Myocyte (in vitro differentiated cells): ENCODE measurements at regions not wholly inside any gene's neighbourhood (a gene's known extent, or its start where the extent isn't known, plus 50 kb on each side); places are given as distances from the start of the nearest gene placed in this dataset.

Experiments
- DNase-seq: peaks from one replicate; pipeline ENCODE4 v3.0.0-alpha.2; 2012; ENCODE audit warnings: low read depth

DNA sequence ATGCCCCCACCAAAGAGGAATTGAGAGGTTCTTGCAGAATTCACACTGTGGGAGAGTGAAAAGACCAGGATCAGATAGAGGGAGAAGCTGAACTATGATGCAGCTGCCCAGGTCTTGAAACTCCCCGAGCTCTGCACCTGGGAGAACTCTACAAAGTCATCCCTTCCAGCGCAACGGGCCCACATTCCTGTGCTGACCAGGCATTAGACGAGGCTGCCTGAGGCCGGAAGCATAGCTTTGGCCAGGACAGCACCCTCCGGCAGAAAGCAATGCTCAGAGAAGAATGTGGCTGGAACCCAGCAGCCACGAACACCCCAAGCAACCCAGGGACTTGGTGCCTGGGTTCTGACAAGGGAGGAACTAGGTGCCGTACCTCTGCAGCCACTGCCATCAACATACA is 281.5 kb upstream of the CDH4 start:
- DNase-seq, result no peak

DNA sequence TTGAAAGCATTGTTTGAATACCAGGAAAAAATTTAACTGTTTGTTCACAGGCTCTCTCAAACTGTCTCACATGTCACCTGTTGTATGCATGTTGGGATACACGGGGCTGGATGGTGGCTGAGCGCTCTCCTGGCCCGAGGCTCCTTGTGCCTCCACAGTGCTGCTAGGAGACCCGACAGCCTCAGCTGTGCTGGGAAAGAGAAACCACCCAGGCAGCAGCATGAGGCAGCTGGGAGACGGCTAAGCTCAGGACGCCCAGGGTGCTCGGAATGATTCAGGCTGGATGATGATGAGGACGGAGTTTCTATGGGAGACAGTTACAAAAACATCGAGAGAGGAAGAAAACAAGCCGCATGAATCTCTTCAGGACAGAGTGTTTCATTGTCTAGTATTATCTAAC is 278.0 kb upstream of the CDH4 start:
- DNase-seq, result no peak

DNA sequence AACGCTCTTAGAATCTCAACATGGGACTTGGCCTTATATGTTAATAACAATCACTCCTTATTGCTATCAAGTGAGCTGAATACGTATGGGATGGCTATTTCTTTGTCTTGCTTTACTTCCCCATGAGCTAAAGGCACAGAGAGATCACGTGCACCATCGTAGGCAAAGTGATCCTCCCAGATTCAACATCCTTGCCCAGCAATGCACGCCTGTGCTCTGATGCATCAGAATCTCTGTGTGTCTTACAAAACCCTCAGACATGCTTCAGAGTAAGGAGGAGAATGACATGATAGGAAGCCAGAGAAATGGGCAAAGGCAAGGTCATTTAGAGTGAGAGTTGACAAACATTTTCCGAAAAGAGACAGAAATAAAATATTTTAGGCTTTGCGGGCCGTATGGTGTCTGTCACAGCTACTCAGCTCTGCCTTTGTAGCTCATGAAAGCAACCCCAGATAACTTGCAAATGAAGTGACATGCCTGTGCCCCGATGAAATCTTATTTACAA is 277.6 kb upstream of the CDH4 start:
- no peak for DNase-seq

- no peak for DNase-seq
Measured at GRCh38 chr20:60976139-60976538, 275.9 kb upstream of the CDH4 start.

GRCh38 chr20:60976913-60977312 is 275.1 kb upstream of the CDH4 start:
- no peak for DNase-seq

- DNase-seq, result no peak
Measured at GRCh38 chr20:60977901-60978300, 274.2 kb upstream of the CDH4 start.

DNA sequence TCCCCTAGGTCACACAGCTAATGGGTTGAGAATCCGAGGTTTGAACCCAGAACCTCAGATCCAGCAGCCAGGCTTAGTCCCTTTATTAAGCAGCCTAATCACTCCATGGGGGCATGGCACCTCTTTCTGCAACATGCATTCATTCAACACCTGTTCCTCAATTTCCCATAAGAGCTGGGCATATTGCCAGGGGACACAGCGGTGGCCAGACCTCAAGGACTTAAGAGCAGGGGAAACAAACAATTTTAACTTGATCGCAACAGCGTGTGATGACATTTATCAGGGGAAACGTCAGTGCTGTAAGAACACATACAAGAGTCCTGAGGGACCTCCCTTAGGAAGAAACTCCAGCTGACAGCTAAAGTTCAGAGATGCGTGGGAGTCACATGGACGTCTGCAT is 267.4 kb upstream of the CDH4 start:
- no peak for DNase-seq

DNA sequence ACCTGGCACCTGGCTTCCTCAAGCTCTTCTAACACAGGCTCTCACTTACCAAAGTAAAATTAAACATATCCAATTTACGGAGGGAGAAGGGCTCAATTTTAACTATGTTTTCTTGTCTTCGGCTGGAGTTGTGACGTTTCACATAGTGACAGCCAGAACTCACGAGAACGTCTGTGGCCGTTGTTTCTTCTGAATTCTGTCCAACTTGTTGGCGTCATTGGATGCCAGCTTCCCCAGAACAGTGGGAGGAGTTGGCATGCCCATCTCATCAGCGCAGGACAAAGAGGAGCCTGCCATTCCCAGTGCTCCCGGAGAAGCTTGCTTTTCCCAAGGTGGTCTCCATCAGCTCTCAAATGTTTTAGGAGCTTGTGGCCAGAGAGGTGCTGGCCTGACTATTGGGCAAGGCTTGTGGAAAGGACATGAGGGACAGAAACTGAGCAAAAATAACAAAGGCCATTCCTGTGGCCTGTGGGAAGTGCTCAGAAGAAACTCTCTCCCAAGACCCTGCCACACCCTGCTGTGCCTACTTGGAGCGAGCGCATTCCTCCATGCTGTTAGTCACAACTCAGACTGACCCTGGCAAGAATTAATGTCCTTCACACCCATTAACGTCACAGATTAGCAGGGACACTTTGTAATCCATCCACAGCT is 265.4 kb upstream of the CDH4 start:
- peak; percentile 4 for DNase-seq

- DNase-seq, result no peak
Measured at GRCh38 chr20:60990061-60990460, 262.0 kb upstream of the CDH4 start.

DNA sequence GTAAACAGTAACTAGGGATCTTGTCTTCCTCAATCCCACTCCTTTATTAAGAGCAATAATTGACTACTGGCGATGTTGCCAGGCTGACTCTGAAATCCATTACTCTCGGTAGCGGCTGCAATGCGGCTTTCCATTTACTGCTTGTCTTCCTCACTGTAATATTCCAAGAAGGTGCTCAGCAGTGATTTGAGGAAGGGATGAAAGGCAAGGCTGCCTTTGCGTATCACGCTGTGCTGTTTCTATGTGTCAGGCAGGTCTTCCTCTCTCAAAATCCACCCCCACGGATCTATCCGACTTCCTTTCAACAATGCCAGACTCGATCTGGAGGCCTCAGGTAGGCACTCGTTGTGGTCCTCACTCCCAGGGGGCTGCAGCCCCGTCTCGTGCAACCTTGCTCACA is 261.4 kb upstream of the CDH4 start:
- no peak for DNase-seq

GRCh38 chr20:60993433-60994044 is 258.5 kb upstream of the CDH4 start:
- no peak for DNase-seq

GRCh38 chr20:60999250-60999649 is 252.8 kb upstream of the CDH4 start:
- DNase-seq, result no peak

DNA sequence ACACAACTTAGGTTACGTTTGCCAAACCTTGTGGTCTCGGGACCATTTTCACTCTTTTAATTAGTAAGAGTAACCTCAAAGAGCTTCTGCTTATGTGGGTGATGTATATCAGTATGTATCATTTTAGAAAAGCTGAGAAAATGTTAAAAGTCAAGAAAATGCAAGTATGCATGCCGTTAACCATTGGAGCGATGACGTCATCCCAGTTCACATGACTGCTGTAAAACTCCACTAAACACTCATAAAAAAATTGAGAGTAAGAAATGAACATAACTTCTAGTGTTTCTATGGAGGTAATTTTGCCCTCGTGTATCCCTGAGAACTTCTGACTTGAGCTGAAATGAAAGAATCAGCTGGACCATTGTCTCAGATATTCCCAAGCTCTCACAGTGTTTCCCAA is 250.0 kb upstream of the CDH4 start:
- no peak for DNase-seq

GRCh38 chr20:61014491-61014890 is 237.6 kb upstream of the CDH4 start:
- peak; percentile 6 for DNase-seq

DNA sequence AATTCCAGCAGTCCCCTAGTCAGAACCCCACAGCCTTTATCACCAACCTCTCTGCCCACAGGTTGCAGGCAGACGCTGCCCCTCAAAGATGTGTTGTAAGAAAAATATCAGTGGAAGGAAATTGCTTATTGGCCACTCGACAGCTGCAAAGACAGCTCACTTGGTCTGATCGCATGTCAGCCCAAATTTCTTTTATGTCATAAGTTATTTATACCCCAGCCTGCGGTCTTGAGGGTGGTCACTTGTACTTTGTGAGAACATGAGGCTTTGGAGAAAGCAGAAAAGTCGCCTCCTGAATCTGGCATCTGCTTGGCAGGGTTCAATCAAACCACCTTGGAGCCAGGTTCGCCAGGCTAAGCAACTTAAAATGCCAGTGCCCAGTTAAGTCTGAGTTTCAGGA is 236.5 kb upstream of the CDH4 start:
- DNase-seq, result peak; percentile 52

- no peak for DNase-seq
Measured at GRCh38 chr20:61019322-61019721, 232.7 kb upstream of the CDH4 start.

- no peak for DNase-seq
Measured at GRCh38 chr20:61023612-61024011, 228.4 kb upstream of the CDH4 start.

DNA sequence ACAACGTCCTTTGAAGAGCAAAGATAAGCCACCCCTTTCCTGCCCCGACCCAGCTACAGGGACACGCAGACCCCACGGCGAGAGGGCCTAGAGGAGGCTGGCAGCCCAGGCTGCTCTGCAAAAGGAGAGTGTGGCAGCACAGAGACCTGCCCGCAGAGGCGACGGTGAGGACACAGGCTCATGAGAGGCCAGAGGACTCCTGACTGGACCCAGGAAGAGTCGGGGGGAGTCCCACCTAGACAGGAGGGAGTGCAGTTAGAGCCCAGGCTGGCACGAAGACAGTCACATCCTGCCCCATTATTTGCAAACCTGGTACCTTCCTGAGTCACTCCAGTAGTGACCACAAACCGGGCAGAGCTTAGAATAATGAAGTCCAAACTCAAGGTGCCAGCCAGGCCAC is 227.7 kb upstream of the CDH4 start:
- no peak for DNase-seq

- DNase-seq, result no peak
Measured at GRCh38 chr20:61025536-61025935, 226.5 kb upstream of the CDH4 start.

- no peak for DNase-seq
Measured at GRCh38 chr20:61026173-61026572, 225.9 kb upstream of the CDH4 start.

- DNase-seq, result no peak
Measured at GRCh38 chr20:61026731-61027130, 225.3 kb upstream of the CDH4 start.

GRCh38 chr20:61027218-61027617 is 224.8 kb upstream of the CDH4 start:
- no peak for DNase-seq

DNA sequence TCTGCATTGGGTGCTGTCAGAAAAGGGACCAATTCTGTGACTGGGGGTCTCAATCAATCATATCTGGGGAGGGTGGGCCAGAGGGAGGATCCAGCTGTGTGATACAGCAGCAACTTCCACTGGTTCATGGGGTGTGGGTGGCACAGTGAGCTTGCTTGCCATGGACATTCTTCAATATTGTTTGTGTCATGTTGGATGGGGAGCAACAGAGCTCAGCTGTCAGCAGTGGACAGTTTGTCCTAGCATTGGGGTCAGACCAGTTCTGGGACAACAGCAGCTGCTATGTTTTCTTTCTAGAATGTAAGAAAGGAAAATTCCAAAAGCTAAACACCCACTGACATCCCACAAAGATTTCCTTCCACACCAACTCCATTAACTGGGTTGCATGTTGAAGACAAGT is 221.9 kb upstream of the CDH4 start:
- peak; percentile 1 for DNase-seq
